A673 (cell line): ENCODE measurements at regions not wholly inside any gene's neighbourhood (a gene's known extent, or its start where the extent isn't known, plus 50 kb on each side); places are given as distances from the start of the nearest gene placed in this dataset.

ENCODE experiments used
- BruUV-seq: library from RNA; stranded (reverse); fragments of 400-500 nt; replicated peaks from 2 replicates; lab custom pipeline; 2021; lab: Mats Ljungman, UMichigan
- CTCF ChIA-PET: fragments of 300-600 bp; sonication (Branson Sonifier 250); formaldehyde crosslinking; loops from one replicate; lab custom pipeline; 2022; ENCODE audit warnings: antibody characterized with exemption; lab: Charles Lee
- POLR2A ChIA-PET: fragments of 300-600 bp; sonication (Branson Sonifier 250); formaldehyde crosslinking; loops from one replicate; lab custom pipeline; 2022; ENCODE audit warnings: antibody characterized with exemption; ENCODE audit not compliant: low non-redundant PET; lab: Charles Lee
- DNase-seq: peaks from one replicate; pipeline ENCODE4 v3.0.0-alpha.2; 2015; ENCODE audit warnings: low spot score
- H3K27ac ChIP-seq: fragments of 200-600 bp; sonication (generic); 2 replicates; pipeline ENCODE4 v1.5.1; 2016; ENCODE audit warnings: mixed run types, low read depth, mild to moderate bottlenecking, mixed read lengths, antibody characterized with exemption, low read length; ENCODE audit not compliant: poor library complexity, severe bottlenecking
- H3K27me3 ChIP-seq: fragments of 200-600 bp; sonication (generic); replicated peaks from 2 replicates; pipeline ENCODE4 v1.6.1; 2017; ENCODE audit warnings: mixed run types, low read depth, mild to moderate bottlenecking, mixed read lengths, antibody characterized with exemption, low read length; ENCODE audit not compliant: insufficient read depth, poor library complexity
- H3K36me3 ChIP-seq: fragments of 200-600 bp; sonication (generic); 2 replicates; pipeline ENCODE4 v1.6.1; 2016; ENCODE audit warnings: mixed run types, mild to moderate bottlenecking, mixed read lengths, antibody characterized with exemption, low read length; ENCODE audit not compliant: insufficient read depth, poor library complexity, severe bottlenecking
- H3K4me1 ChIP-seq: fragments of 200-600 bp; sonication (generic); 2 replicates; pipeline ENCODE4 v1.6.1; 2017; ENCODE audit warnings: mixed run types, mild to moderate bottlenecking, mixed read lengths, antibody characterized with exemption, low read length; ENCODE audit not compliant: insufficient read depth, poor library complexity, severe bottlenecking
- H3K4me3 ChIP-seq: fragments of 200-600 bp; sonication (generic); 2 replicates; pipeline ENCODE4 v1.5.1; 2016; ENCODE audit warnings: low read depth, mixed run types, mild to moderate bottlenecking, mixed read lengths, low read length; ENCODE audit not compliant: poor library complexity, severe bottlenecking
- H3K9me3 ChIP-seq: fragments of 200-600 bp; sonication (generic); 2 replicates; pipeline ENCODE4 v1.6.1; 2016; ENCODE audit warnings: mixed run types, low read depth, mild to moderate bottlenecking, mixed read lengths, antibody characterized with exemption, low read length; ENCODE audit not compliant: poor library complexity, severe bottlenecking
- EZH2 ChIP-seq: fragments of 200-600 bp; sonication (generic); IDR thresholded peaks from 2 replicates; pipeline ENCODE4 v1.6.1; 2017; ENCODE audit warnings: borderline replicate concordance, low read depth, mild to moderate bottlenecking, mixed read lengths, antibody characterized with exemption, low read length; ENCODE audit not compliant: poor library complexity, severe bottlenecking
- intact Hi-C: fragments of 100-400 bp; cut with micrococcal nuclease; formaldehyde crosslinking; loops from one replicate; pipeline ENCODE4 v1.10.0; 2022; ENCODE audit not compliant: unreplicated experiment
- TF ChIP-seq, protein P1 (sequence below): fragments of 300-800, 200-600 bp; sonication (generic); conservative IDR thresholded peaks from 2 replicates; pipeline ENCODE4 v1.5.1; 2017; ENCODE audit warnings: low read depth, mild to moderate bottlenecking, antibody characterized with exemption, low read length, moderate library complexity, mixed read lengths

DNA sequence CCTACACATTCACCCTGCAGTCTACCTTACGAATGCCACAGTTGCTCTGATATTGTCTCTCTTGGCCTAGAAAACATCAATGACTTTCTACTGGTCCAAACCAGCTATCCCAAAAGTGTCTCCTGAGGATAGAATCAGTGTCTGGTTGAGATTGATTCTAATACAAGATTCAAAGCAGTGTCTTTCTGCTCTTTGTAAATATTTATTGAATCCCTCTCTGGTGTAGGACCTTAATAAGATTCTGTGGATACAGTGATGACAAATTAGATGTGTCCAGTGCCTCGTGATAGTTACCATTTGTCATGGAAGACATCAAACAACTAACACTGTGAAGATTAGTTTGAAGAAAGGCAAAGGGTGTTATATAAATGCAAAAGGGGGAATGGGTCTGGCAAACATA, 380.7 kb upstream of the TRIB2 start:
- Histone ChIP-seq H3K4me1 (no peaks in the 10 kb centered on the region), H3K27ac (no peak overlapping the region), H3K36me3 (no peaks in the 10 kb centered on the region), H3K4me3 (no peak overlapping the region), H3K27me3 (no peaks in the 10 kb centered on the region), H3K9me3 (no peaks in the 10 kb centered on the region)
- ChIA-PET POLR2A (no interaction called here), CTCF (no interaction called here)
- intact Hi-C loops = no loop called here
- BruUV-seq = no TSS peak
- no peak for DNase-seq
- TF ChIP-seq EZH2 = no peak
- TF ChIP-seq, protein P1, sequence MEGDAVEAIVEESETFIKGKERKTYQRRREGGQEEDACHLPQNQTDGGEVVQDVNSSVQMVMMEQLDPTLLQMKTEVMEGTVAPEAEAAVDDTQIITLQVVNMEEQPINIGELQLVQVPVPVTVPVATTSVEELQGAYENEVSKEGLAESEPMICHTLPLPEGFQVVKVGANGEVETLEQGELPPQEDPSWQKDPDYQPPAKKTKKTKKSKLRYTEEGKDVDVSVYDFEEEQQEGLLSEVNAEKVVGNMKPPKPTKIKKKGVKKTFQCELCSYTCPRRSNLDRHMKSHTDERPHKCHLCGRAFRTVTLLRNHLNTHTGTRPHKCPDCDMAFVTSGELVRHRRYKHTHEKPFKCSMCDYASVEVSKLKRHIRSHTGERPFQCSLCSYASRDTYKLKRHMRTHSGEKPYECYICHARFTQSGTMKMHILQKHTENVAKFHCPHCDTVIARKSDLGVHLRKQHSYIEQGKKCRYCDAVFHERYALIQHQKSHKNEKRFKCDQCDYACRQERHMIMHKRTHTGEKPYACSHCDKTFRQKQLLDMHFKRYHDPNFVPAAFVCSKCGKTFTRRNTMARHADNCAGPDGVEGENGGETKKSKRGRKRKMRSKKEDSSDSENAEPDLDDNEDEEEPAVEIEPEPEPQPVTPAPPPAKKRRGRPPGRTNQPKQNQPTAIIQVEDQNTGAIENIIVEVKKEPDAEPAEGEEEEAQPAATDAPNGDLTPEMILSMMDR = no peak

DNA sequence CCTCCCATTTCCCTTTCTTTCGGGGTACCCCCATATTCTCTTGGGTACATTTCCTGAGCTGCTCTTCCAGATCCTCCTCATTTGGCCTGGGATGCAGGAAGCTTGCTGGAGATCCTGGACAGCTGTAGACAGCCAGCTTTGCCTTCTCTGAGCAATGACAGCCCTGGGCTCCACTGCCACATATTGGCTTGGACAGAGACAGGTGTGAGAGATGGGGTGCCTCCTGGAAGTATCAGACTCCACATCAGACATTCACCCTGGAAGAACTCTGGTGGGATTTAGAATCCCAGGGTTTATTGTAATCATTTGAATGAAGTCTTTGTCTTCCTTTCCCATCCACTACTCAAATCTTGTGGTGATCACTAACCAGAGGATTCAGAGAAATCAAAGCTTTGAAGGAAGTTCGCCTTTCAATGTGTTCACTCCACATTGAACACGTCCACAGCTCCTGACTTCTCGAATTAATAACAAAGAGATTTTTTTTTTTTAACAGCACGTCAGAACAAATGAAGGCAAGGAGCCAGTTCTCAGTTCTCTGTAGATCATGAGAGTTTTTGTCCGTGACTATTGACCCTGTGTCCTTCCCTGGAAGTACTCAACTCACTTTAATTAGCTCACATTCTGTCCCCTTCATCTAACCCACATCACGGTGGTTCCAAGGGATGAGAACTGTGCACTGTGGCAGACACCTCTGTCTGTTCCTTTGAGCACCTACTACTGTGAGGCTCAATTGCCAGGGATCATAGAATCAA, 377.6 kb upstream of the TRIB2 start:
- no peak overlapping the region for H3K4me3 ChIP-seq
- DNase-seq = no peak
- no peaks in the 10 kb centered on the region for H3K9me3 ChIP-seq
- H3K27me3 ChIP-seq = no peaks in the 10 kb centered on the region
- no peak overlapping the region for H3K27ac ChIP-seq
- POLR2A ChIA-PET = no interaction called here
- CTCF ChIA-PET = no interaction called here
- BruUV-seq = no TSS peak
- intact Hi-C loops = no loop called here
- TF ChIP-seq, protein P1 = no peak
- TF ChIP-seq EZH2 = no peak
- H3K4me1 ChIP-seq = no peaks in the 10 kb centered on the region
- no peaks in the 10 kb centered on the region for H3K36me3 ChIP-seq

DNA sequence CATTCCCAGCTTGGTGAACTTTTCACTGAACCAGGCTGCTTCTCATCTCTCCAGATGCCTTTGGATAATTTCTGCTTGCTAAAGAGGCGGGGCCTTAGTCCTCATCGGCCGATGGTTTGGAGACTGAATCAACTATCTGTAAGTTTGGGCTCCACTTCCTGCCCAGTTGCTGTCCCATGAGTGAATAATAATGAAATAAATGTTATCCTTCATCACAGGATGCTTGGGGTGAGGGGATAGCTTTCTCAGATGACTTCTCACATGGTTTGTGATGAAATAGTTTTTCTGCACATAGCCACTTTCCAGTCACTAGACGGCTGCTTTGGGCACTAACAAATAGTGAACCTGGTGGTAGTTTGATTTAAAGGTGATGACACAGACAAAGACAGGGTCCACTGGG, 376.6 kb upstream of the TRIB2 start:
- Histone ChIP-seq H3K4me3 (no peak overlapping the region), H3K9me3 (no peaks in the 10 kb centered on the region), H3K27me3 (no peaks in the 10 kb centered on the region), H3K4me1 (no peaks in the 10 kb centered on the region), H3K36me3 (no peaks in the 10 kb centered on the region), H3K27ac (no peak overlapping the region)
- DNase-seq = no peak
- no TSS peak for BruUV-seq
- no peak for TF ChIP-seq EZH2
- TF ChIP-seq, protein P1 = no peak
- ChIA-PET POLR2A (no interaction called here), CTCF (no interaction called here)
- intact Hi-C loops = no loop called here
